ENCODE measurements at regions not wholly inside any gene's neighbourhood (a gene's known extent, or its start where the extent isn't known, plus 50 kb on each side); places are given as distances from the start of the nearest gene placed in this dataset.

DNA sequence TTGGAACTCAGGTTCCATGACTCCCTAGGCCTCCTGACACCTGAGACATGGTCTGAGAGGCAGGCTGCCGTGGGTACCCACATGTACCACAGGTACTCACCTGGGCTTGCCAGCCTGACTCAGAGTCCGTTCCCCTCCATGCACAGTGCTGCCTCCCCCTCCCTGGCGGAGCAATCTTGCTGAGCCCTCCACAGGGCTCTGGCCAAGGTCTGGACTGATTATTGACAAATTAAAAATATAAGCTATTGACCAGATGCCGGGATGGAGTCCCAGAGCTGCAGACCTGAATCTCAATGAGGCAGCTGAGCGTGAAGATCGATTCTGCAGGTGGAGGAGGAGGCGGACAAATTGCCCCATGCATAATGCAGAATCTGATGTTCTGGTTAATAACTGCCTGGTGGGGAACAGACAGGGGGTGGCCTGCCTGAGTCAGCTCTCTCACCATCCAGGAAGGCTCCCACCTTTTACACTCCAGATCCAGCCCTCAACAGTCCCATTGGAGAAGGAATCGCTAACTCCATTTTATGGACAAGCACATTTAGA lies 422.7 kb downstream of the MIAT start:
- H3K23me2 ChIP-seq (ENCODE audit: low read depth, low read length): peaks cover 1% of the 10 kb centered on the region; the same call in 1 of the 2 replicates
- no peak overlapping the region for H4K91ac ChIP-seq (replicated peaks; ENCODE audit: insufficient read length, low read length)
- no peak overlapping the region for H2BK5ac ChIP-seq (ENCODE audit: low read depth, low read length)
- H4K8ac ChIP-seq (ENCODE audit: extremely low read depth, insufficient read depth, low read length): no peak overlapping the region
- no peaks in the 10 kb centered on the region for H4K20me1 ChIP-seq (replicated peaks in 1 of 2; ENCODE audit: control insufficient read depth in 1 of 2, insufficient read depth in 2 of 2, low read length in 2 of 2)
- H2AFZ ChIP-seq (ENCODE audit: low read length): no peak overlapping the region
- H2BK12ac ChIP-seq (ENCODE audit: low read depth, low read length): no peak overlapping the region
- no peaks in the 10 kb centered on the region for H3K79me2 ChIP-seq (ENCODE audit: control insufficient read depth in 1 of 2, insufficient read depth in 2 of 2, low read length in 2 of 2)
- no peak overlapping the region for H3K4me3 ChIP-seq (ENCODE audit: extremely low read depth in 1 of 4, insufficient read depth in 2 of 4, low read depth in 3 of 4, low read length in 4 of 4)
- no peak for FAIRE-seq
- H3K9me3 ChIP-seq (ENCODE audit: insufficient read depth in 2 of 2, low read depth in 1 of 2, low read length in 1 of 2): no peaks in the 10 kb centered on the region
- H4K5ac ChIP-seq (ENCODE audit: insufficient read length, low read depth, low read length): no peak overlapping the region
- ChIA-PET CTCF (ENCODE audit: partially characterized antibody) (interaction anchor here (1.2 to 1.4 kb wide), 3 partner anchors 48 to 143 kb away, joined by 3 to 5 read pairs (median 5); no protein-coding TSS in a partner anchor), POLR2A (ENCODE audit: partially characterized antibody) (no interaction called here)
- no peaks in the 10 kb centered on the region for H3K36me3 ChIP-seq (ENCODE audit: control insufficient read depth in 2 of 4, insufficient read depth in 4 of 4, low read length in 3 of 4)
- no peak for DNase-seq (ENCODE audit: low read depth in 1 of 2, low spot score in 2 of 2)
- H3K79me1 ChIP-seq (ENCODE audit: low read depth, low read length): no peaks in the 10 kb centered on the region
- H3K4ac ChIP-seq (replicated peaks; ENCODE audit: insufficient read length, low read depth, low read length): no peak overlapping the region
- H3K14ac ChIP-seq (ENCODE audit: insufficient read length): no peak overlapping the region
- no peak overlapping the region for H2BK15ac ChIP-seq (ENCODE audit: low read length)
- no peak overlapping the region for H3K9ac ChIP-seq (replicated peaks in 1 of 4; ENCODE audit: extremely low read depth in 1 of 4, low read depth in 3 of 4, low read length in 3 of 4)
- H2BK120ac ChIP-seq (replicated peaks; ENCODE audit: low read depth, low read length): no peak overlapping the region
- peaks cover 0 to 6% (median 1%) of the 10 kb centered on the region in 4 experiments; a peak in 4 of 7 replicates for H3K4me1 ChIP-seq (replicated peaks in 1 of 4; ENCODE audit: control insufficient read depth in 3 of 4, insufficient read depth in 4 of 4, low read length in 3 of 4)
- no peaks in the 10 kb centered on the region for H3K27me3 ChIP-seq (replicated peaks in 1 of 4; ENCODE audit: control insufficient read depth in 3 of 4, extremely low read depth in 1 of 4, insufficient read depth in 3 of 4, low read length in 3 of 4)
- H2BK20ac ChIP-seq (ENCODE audit: low read length): no peak overlapping the region
- H3K56ac ChIP-seq (replicated peaks; ENCODE audit: insufficient read length, low read depth, low read length): no peak overlapping the region
- H3K4me2 ChIP-seq (ENCODE audit: insufficient read depth in 1 of 2, low read depth in 2 of 2, low read length in 2 of 2): no peak overlapping the region
- H3K18ac ChIP-seq (ENCODE audit: extremely low read depth, low read length): no peak overlapping the region
- no peak overlapping the region for H3K27ac ChIP-seq (ENCODE audit: low read depth, low read length)
- WGBS, 2 experiments (ENCODE audit: extremely low coverage in 1 of 2, insufficient coverage in 1 of 2, insufficient read length in 1 of 2, insufficient replicate concordance in 2 of 2, low coverage in 1 of 2, low lambda C conversion rate in 2 of 2, missing lambda C conversion rate in 1 of 2): 82% methylated on average over 7 of the region's 8 CpGs; no CpG with 5 or more reads in 1 of the 2 experiments
- H3K23ac ChIP-seq (ENCODE audit: insufficient read length): no peak overlapping the region
- H2AK5ac ChIP-seq (ENCODE audit: low read depth, low read length): no peak overlapping the region; the same call in 1 of the 2 replicates
- TF ChIP-seq CREB1 (IDR thresholded peaks at IDR 0.05): no peak
- TF ChIP-seq PHF8 (conservative IDR thresholded peaks at IDR 0.05; ENCODE audit: low read depth, low read length): no peak
- no peak for TF ChIP-seq TBP (IDR thresholded peaks at IDR 0.05; ENCODE audit: low read depth, low read length)
- TF ChIP-seq SP1 (IDR thresholded peaks at IDR 0.05; ENCODE audit: low read depth, low read length): no peak
- no peak for TF ChIP-seq TAF1 (IDR thresholded peaks at IDR 0.05; ENCODE audit: low read depth, low read length)
- no peak for TF ChIP-seq GTF2F1 (IDR thresholded peaks at IDR 0.05; ENCODE audit: borderline replicate concordance, low read depth, low read length)

All from H1 (cell line).